ENCODE measurements at regions not wholly inside any gene's neighbourhood (a gene's known extent, or its start where the extent isn't known, plus 50 kb on each side); places are given as distances from the start of the nearest gene placed in this dataset.

DNA sequence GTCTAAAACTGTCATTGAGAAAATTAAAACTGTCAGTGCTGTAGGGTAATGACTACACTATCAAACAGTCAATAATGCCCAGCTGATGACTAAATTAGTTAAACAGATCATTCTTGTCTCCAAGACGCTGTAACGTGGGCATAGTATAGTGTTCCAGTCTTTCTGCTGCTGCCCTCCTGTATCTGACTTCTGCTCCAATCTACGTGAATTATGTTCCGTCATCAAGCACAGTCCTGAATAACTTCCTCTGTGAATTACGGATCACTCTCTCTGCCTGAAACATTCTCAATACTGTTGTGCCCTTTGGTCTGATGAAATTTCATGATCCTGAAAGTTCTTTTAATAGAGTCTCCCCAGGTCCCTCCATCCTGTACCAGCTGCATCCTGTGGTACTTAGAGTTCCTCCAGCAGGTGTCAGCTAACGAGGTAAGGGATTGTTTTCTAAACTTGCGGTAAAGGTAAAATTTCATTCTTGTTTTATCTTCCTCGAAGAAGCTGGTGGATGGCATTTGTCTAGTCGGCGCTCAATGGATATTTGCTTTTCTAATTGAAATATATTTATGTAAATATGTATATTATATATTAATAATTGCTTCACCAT lies 393.5 kb upstream of the ADARB2 start:
- Histone ChIP-seq H3K4me1 (no peaks in the 10 kb centered on the region), H4K20me1 (ENCODE audit: low read depth) (no peaks in the 10 kb centered on the region), H3K27me3 (no peaks in the 10 kb centered on the region), H3K27ac (no peak overlapping the region), H3K79me2 (ENCODE audit: low read depth) (no peaks in the 10 kb centered on the region), H3K9me3 (ENCODE audit: low read depth) (no peaks in the 10 kb centered on the region), H3K4me3 (no peak overlapping the region), H3K9ac (no peak overlapping the region), H3K36me3 (no peaks in the 10 kb centered on the region), H3K4me2 (no peak overlapping the region), H3F3A (ENCODE audit: low read depth) (no peaks in the 10 kb centered on the region), H2AFZ (replicated peaks) (no peak overlapping the region)
- no peak for DNase-seq (ENCODE audit: low spot score)
- no peak overlapping the region for H3K27ac Mint-ChIP-seq
- H3K4me3 Mint-ChIP-seq: no peak overlapping the region
- peaks cover 1% of the 10 kb centered on the region for H3K36me3 Mint-ChIP-seq
- TF ChIP-seq EZH2 (IDR thresholded peaks at IDR 0.05): no peak
- peak; percentile 23 for TF ChIP-seq CTCF (IDR thresholded peaks at IDR 0.05)
- TF ChIP-seq EZH2phosphoT487 (IDR thresholded peaks at IDR 0.05): no peak
- no peaks in the 10 kb centered on the region for H3K4me1 Mint-ChIP-seq
- peaks cover 8% of the 10 kb centered on the region for H3K27me3 Mint-ChIP-seq (ENCODE audit: insufficient read depth, low read depth)
- H3K9me3 Mint-ChIP-seq: peaks cover 5% of the 10 kb centered on the region

GRCh38 chr10:2128991-2129390 lies 391.7 kb upstream of the ADARB2 start:
- Mint-ChIP-seq H3K27ac (no peak overlapping the region), H3K4me3 (no peak overlapping the region), H3K4me1 (no peaks in the 10 kb centered on the region), H3K9me3 (peaks cover 5% of the 10 kb centered on the region), H3K27me3 (ENCODE audit: insufficient read depth, low read depth) (peaks cover 8% of the 10 kb centered on the region), H3K36me3 (peaks cover 1% of the 10 kb centered on the region)
- DNase-seq (ENCODE audit: low spot score): no peak
- Histone ChIP-seq H2AFZ (replicated peaks) (no peak overlapping the region), H3K9me3 (ENCODE audit: low read depth) (no peaks in the 10 kb centered on the region), H3K79me2 (ENCODE audit: low read depth) (no peaks in the 10 kb centered on the region), H3K4me2 (no peak overlapping the region), H3K9ac (no peak overlapping the region), H3K4me3 (no peak overlapping the region), H3K27me3 (no peaks in the 10 kb centered on the region), H3F3A (ENCODE audit: low read depth) (no peaks in the 10 kb centered on the region), H3K36me3 (no peaks in the 10 kb centered on the region), H3K27ac (no peak overlapping the region), H3K4me1 (no peaks in the 10 kb centered on the region), H4K20me1 (ENCODE audit: low read depth) (no peaks in the 10 kb centered on the region)
- TF ChIP-seq EZH2phosphoT487 (IDR thresholded peaks at IDR 0.05) (no peak), CTCF (IDR thresholded peaks at IDR 0.05) (no peak), EZH2 (IDR thresholded peaks at IDR 0.05) (no peak)

GRCh38 chr10:2124135-2124534 lies 386.8 kb upstream of the ADARB2 start:
- Mint-ChIP-seq H3K4me3 (no peak overlapping the region), H3K4me1 (peaks cover 16% of the 10 kb centered on the region), H3K36me3 (no peaks in the 10 kb centered on the region), H3K27ac (no peak overlapping the region), H3K27me3 (ENCODE audit: insufficient read depth, low read depth) (peaks cover 9% of the 10 kb centered on the region), H3K9me3 (no peaks in the 10 kb centered on the region)
- Histone ChIP-seq H3K27ac (no peak overlapping the region), H3F3A (ENCODE audit: low read depth) (peaks cover 4% of the 10 kb centered on the region), H3K4me2 (no peak overlapping the region), H2AFZ (replicated peaks) (no peak overlapping the region), H3K79me2 (ENCODE audit: low read depth) (no peaks in the 10 kb centered on the region), H4K20me1 (ENCODE audit: low read depth) (no peaks in the 10 kb centered on the region), H3K9me3 (ENCODE audit: low read depth) (no peaks in the 10 kb centered on the region), H3K36me3 (no peaks in the 10 kb centered on the region), H3K4me3 (no peak overlapping the region), H3K9ac (no peak overlapping the region), H3K4me1 (peaks cover 7% of the 10 kb centered on the region), H3K27me3 (no peaks in the 10 kb centered on the region)
- TF ChIP-seq EZH2 (IDR thresholded peaks at IDR 0.05): no peak
- no peak for TF ChIP-seq EZH2phosphoT487 (IDR thresholded peaks at IDR 0.05)
- no peak for TF ChIP-seq CTCF (IDR thresholded peaks at IDR 0.05)
- DNase-seq (ENCODE audit: low spot score): no peak
